Kasumi-1 (cell line): ENCODE measurements at regions not wholly inside any gene's neighbourhood (a gene's known extent, or its start where the extent isn't known, plus 50 kb on each side); places are given as distances from the start of the nearest gene placed in this dataset.
"Not testable (repeated sequence)": the region's sequence is repeated elsewhere in the genome, so short reads cannot be mapped to it uniquely, and the experiment has no call there.

Experiments
- DNase-seq, 2 experiments: peaks; one replicate each; lab custom pipeline; 2025; lab: John Stamatoyannopoulos, UW

GRCh38 chr12:108423486-108423885 is 84.4 kb upstream of the CMKLR1 start:
- no peak for DNase-seq

GRCh38 chr12:108421082-108421481 is 82.0 kb upstream of the CMKLR1 start:
- DNase-seq = not testable (repeated sequence)

DNA sequence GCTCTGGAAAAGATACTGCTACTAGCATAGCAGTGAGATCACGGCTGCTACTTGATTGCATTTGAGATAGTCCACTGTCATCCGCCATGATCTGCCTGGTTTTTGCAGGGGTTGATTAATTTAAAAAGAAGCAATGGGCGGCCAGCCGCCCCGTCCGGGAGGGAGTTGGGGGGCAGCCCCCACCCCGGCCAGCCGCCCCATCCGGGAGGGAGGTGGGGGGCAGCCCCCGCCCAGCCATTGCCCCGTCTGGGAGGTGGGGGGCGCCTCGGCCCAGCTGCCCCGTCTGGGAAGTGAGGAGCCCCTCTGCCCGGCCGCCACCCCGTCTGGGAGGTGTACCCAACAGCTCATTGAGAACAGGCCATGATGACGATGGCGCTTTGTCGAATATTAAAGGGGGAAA is 81.3 kb upstream of the CMKLR1 start:
- not testable (repeated sequence) for DNase-seq

- no peak for DNase-seq
Observed at GRCh38 chr12:108419949-108420348, 80.8 kb upstream of the CMKLR1 start.

GRCh38 chr12:108418164-108418890 is 79.2 kb upstream of the CMKLR1 start:
- DNase-seq = no peak

- no peak for DNase-seq
Observed at GRCh38 chr12:108414021-108414420, 74.9 kb upstream of the CMKLR1 start.

- DNase-seq = no peak
Observed at GRCh38 chr12:108410689-108411088, 71.6 kb upstream of the CMKLR1 start.

DNA sequence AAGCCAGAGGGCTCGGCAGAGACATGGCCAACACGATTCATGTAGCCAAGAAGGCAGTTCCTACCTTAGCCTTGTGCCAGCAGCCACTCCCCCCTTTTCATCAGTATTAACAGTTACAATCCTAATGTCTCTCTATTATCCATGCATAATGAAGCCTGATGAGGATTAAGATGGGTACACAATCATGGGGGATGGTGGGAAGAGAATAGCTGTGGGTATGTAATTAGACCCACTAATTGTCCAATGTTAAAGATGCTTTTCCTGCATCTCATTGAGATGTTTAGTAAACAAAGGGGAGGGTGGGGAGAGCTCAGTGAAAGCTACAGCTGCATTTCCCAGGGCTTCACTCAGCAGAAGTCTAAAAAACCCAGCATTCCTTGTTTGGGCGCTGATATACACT is 70.4 kb upstream of the CMKLR1 start:
- no peak for DNase-seq

- DNase-seq = no peak
Observed at GRCh38 chr12:108403952-108404351, 64.8 kb upstream of the CMKLR1 start.

DNA sequence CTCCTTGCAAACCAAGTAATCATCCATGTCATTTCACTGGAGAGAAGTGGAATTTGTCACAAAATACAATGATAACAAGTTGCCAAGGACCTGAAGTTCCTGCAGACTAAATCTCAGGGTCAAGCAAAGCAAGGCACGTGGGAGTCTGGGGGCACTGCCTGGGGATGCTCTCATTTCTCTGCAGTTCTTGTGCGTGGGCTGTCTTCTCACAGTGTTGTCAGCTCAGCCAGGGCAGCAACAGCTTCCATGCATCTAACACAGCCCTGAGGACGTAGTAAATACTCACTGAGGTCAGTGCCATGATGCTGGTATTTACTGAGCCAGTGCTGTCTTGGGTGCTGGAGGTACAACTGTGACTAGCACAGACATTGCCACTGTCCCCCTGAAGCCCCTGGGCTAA is 62.9 kb upstream of the CMKLR1 start:
- DNase-seq = no peak

GRCh38 chr12:108400900-108401480 is 61.9 kb upstream of the CMKLR1 start:
- no peak for DNase-seq

DNA sequence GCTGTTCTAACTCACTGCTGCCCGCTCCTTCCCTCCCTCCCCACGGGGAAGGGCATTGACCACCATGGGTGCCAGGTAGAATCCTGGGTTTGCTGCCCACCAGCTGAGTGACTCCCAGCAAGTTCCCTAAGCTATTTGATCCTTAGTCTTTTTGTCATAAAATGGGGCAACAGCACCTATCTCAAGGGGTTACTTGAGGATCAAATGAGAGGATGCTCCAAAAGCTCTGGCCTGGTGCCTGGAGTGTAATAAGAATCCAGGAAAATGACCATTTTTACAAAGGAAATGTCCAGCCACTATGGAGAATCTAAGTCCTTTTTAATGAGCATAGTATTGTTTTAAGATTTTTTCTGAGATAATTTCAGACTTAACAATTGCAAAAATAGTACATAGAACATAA is 61.4 kb upstream of the CMKLR1 start:
- DNase-seq = no peak

DNA sequence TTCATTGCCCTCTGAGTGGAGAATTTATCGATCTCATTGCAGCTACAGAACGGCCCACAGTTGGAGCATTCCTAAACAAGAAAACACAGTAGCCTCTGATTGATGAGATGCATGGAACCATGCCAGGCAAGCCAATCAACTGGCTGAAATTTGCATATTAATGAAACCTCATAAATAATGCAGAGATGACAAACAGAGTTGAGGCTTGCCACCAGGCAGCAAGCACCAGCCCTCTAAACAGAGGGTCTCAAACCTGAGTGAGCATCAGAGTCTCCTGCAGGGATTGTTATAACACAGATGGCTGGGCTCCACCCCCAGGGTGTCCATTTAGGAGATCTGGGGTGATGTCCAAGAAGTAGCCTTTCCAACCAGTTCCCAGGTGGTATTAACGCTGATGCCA is 60.9 kb upstream of the CMKLR1 start:
- DNase-seq = no peak

GRCh38 chr12:108399514-108399913 is 60.4 kb upstream of the CMKLR1 start:
- no peak for DNase-seq

- DNase-seq = no peak
Observed at GRCh38 chr12:108394196-108394595, 55.1 kb upstream of the CMKLR1 start.

DNA sequence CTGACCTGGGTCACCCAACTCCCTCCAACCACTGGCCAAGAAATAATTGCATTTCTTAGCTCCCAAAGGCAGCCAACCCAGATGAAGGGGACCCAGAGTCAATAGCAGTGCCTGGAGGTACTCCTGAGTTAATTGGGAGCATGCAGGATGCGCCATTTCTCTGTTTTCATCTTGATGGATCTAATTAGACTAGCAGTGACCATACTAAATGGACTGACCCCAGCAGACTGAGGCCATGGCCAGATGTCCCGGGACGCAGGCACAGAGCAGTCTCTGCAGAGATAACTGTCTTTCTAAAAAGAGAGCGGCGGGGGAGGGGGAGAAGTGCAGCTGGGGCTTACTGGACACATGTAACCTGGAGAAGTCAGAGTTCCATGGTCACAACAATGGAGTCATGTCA is 53.2 kb upstream of the CMKLR1 start:
- DNase-seq = no peak

DNA sequence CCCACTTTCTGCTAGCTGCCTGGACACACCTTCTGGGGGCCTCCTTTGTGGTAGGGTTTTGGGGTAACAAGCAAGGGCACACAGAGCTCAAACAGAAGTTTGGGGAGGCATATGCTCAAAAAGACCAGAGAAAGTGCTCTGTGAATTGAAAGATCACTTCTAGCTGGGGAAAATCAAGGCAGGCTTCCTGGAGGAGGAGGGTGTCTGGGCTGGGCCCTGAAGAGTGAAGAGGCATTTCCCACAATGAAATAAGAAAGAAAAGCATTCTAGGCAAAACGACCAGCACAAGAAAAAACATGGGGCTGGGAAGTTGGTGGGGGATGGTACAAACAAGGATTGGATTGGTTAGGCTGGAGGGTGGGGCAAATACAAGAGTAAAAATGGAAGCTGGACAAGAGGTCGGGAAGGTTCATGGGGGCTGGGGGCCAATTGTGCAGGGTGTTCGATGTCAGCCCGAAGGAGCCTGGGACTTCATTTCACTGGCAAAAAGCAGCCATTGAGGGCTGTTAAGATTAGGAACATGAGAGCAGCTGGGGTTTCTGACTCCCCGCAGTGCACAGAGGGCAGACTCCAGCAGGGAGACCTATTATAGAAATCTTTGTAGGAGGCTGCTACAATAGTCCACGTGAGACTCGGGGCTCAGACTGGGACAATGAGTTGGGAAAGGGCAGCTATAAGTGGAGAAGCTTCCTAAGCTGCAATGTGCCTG is 51.5 kb upstream of the CMKLR1 start:
- DNase-seq = no peak

- no peak for DNase-seq
Observed at GRCh38 chr12:108389544-108389943, 50.4 kb upstream of the CMKLR1 start.
